Right lobe of liver (tissue), 6 donors: ENCODE measurements at regions not wholly inside any gene's neighbourhood (a gene's known extent, or its start where the extent isn't known, plus 50 kb on each side); places are given as distances from the start of the nearest gene placed in this dataset.

ENCODE experiments used
- ATAC-seq, 4 donors: fragments of 200-7000 bp; cut with Tn5 transposase; one replicate each; pipeline ENCODE4 v1.9.1; 2020; ENCODE audit warnings: mild to moderate bottlenecking in 4 of 4, moderate library complexity in 4 of 4
- DNase-seq, 3 donors: peaks; one replicate each; pipeline ENCODE4 v3.0.0-alpha.2; 2020
- H3K27ac ChIP-seq, 3 donors: fragments of 200-600 bp; one replicate each; pipeline ENCODE4 v1.8.0; 2022
- H3K27me3 ChIP-seq, 2 donors: fragments of 200-600 bp; one replicate each; pipeline ENCODE4 v1.8.0; 2022
- H3K36me3 ChIP-seq, 4 donors: fragments of 200-600 bp; sonication (generic) in 1 of 4; one replicate each; pipeline versions ENCODE4 v1.5.1 to v1.8.0; 2017 to 2022; ENCODE audit warnings: control low read depth in 1 of 4
- H3K4me1 ChIP-seq, 4 donors: fragments of 200-600 bp; sonication (generic) in 1 of 4; one replicate each; pipeline versions ENCODE4 v1.5.1 to v1.8.0; 2017 to 2022; ENCODE audit warnings: control low read depth in 1 of 4
- H3K4me3 ChIP-seq, 3 donors: fragments of 200-600 bp; one replicate each; pipeline ENCODE4 v1.8.0; 2022
- H3K9me3 ChIP-seq, 4 donors: fragments of 200-600 bp; sonication (generic) in 1 of 4; one replicate each; pipeline versions ENCODE4 v1.5.1 to v1.8.0; 2017 to 2022; ENCODE audit warnings: control low read depth in 1 of 4
- CTCF ChIP-seq, 4 donors: fragments of 200-600 bp in 3 of 4; fragments of 450-650 bp in 1 of 4; IDR thresholded peaks; one replicate each; pipeline versions ENCODE4 v1.5.1 to v1.8.0; 2016 to 2022; ENCODE audit warnings: antibody characterized with exemption in 4 of 4, mild to moderate bottlenecking in 2 of 4
- POLR2A ChIP-seq: fragments of 450-650 bp; IDR thresholded peaks from one replicate; pipeline ENCODE4 v1.6.1; 2017; ENCODE audit warnings: antibody characterized with exemption, mild to moderate bottlenecking
- WGBS: methylation state at CpG from one replicate; pipeline ENCODE4 v1.1.6; 2018; ENCODE audit warnings: low coverage, low lambda C conversion rate; ENCODE audit not compliant: insufficient coverage; ENCODE audit errors: missing lambda C conversion rate; 5-methylcytosine and 5-hydroxymethylcytosine counted together
- intact Hi-C, 2 donors: fragments of 100-400 bp; cut with DNase I; formaldehyde crosslinking; loops; one replicate each; pipeline versions ENCODE4 v1.11.2 to v1.14.1; 2022
- donor health status: DM: no; HTN: yes; CAD: no.
- donor health status: DM: no; HTN: no; CAD: no.
- donor health status: DM: no; HTN: no; CAD: no.
- donor health status: DM: no; HTN: yes; CAD: no.
- donor health status: DM: no; HTN: yes; CAD: no.

DNA sequence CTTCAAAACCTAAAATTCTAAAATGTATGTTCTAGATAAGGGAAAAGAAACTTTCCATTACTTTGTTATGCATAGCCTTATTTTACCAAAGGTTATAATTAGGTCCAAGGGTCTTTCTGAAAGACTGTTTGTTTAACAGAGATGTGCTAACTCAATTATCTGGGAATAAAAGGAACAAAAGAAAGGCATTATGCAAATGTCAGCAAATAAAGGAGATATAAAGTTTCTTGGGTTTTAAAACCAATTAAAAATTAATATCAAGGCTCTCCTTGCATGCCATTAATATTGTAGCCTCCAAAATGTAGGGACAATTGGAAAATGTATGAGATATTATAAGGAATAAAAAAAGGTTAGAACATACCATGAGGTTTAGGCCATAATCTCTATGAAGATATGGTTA, 87.8 kb upstream of the DOCK10 start:
- no peaks in the 10 kb centered on the region for H3K27me3 ChIP-seq

DNA sequence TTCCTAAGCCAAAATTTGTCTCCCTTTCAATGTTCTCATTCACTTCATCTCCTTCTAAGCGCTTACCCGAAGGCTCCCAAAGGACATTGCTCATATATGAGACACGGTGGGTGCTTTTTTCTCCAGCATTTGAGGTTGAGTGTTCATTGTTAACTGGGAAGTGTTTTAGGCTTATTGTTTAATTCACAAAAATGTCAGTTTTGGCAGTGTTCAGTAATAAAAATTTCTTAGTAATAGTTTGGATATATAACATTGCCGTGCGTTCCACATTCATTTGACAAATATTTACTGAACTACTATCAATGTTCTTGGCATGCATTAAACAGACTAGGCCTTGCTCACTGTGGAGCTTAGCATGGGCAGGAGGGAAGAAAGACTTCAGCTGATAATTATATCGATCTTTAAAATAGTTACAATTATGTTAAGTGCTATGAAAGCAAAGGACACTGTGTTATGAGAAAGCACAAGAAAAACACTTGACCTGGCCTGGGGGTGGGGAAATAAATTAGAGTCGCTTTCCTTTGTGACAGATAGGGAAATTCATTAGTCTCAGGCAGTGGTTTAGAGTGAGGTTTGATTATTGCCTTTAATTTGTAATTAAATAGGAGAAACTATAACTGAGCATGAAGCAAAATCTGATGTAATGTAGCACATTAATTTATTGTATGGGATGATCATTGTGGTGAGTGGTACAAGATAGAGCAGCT, 82.2 kb upstream of the DOCK10 start:
- Histone ChIP-seq H3K4me3 (no peak overlapping the region), H3K27ac (no peak overlapping the region), H3K9me3 (no peaks in the 10 kb centered on the region), H3K27me3 (no peaks in the 10 kb centered on the region), H3K36me3 (no peaks in the 10 kb centered on the region), H3K4me1 (no peaks in the 10 kb centered on the region)
- ATAC-seq = no peak
- intact Hi-C loops = no loop called here
- DNase-seq = no peak
- no peak for TF ChIP-seq POLR2A
- no peak for TF ChIP-seq CTCF (IDR thresholded peaks at IDR 0.05)
- 76% methylated on average over 7 of the region's 7 CpGs for WGBS

More for the DNA sequence above, 87.8 kb upstream of the DOCK10 start:
- Histone ChIP-seq H3K36me3 (no peaks in the 10 kb centered on the region), H3K27ac (no peak overlapping the region), H3K9me3 (no peaks in the 10 kb centered on the region), H3K4me3 (no peak overlapping the region), H3K4me1 (no peaks in the 10 kb centered on the region)
- ATAC-seq (no peak), DNase-seq (no peak)
- TF ChIP-seq CTCF (IDR thresholded peaks at IDR 0.05) (no peak), POLR2A (no peak)
- intact Hi-C loops = no loop called here

DNA sequence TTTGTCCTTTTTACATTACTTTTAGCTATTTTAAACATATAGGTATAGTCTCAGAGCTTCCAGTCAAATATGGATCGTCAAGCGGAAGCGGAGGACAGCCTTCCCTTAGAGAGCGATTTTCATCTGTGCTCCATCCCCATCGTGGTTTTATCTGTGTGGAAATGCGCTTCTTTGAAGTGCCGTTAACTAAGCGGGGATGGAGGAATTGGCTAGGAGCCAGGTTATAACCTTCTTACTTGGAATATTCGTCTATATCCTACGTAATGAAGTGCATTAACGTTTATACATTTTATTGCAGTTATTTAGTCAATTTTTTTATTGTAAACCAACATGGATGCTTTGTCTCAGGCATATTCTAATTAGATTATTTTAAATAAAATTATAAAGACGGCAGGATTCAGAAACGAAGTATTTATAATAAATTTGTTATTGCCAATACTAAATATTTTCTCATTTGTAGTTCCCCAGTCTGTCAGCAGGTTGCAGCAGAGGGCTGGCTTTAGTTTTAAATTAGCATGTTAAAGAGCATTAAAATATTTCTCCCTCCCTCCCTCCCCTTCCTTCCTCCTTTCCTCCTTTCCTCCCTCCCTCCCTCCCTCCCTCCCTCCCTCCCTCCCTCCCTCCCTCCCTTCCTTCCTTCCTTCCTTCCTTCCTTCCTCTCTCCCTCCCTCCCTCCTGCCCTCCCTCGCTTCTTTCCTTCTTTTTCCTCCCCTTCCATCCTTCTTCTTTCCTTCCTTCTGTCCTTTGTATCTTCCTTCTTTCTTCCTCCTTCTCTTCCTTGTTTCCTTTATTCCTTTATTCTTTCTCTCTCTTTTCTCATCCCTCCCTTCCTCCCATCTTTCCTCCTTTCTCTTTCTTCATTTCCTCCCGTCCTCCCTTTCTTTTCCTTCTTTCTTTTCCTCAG, 80.6 kb upstream of the DOCK10 start:
- Histone ChIP-seq H3K27ac (no peak overlapping the region), H3K4me3 (no peak overlapping the region), H3K27me3 (no peaks in the 10 kb centered on the region), H3K36me3 (no peaks in the 10 kb centered on the region), H3K4me1 (no peaks in the 10 kb centered on the region), H3K9me3 (no peaks in the 10 kb centered on the region)
- TF ChIP-seq POLR2A (no peak), CTCF (IDR thresholded peaks at IDR 0.05) (peak in 3 of 4 donors; percentile 42 to 46 (median 46))
- intact Hi-C loops = no loop called here
- WGBS = 54% methylated on average over 15 of the region's 15 CpGs
- DNase-seq = no peak
- peak in 1 of 4 donors; percentile 23 for ATAC-seq

DNA sequence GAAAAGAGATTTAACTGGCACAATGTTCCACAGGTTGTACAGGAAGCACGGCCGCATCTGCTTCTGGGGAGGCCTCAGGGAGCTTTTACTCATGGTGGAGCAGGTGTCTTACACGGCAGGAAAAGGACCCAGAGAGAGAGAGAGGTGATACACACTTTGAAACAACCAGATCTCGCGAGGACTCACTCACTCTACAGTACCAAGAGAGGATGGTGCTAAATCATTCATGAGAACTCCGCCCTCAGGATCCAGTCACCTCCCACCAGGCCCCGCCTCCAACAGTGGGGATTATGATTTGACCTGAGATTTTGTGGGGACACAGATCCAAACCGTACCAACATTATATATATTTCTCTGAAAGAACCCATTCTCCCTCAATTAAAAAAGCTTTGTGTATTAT, 79.7 kb upstream of the DOCK10 start:
- Histone ChIP-seq H3K36me3 (no peaks in the 10 kb centered on the region), H3K9me3 (no peaks in the 10 kb centered on the region), H3K27ac (no peak overlapping the region), H3K4me1 (no peaks in the 10 kb centered on the region), H3K27me3 (no peaks in the 10 kb centered on the region), H3K4me3 (no peak overlapping the region)
- 84% methylated on average over 5 of the region's 8 CpGs for WGBS
- no peak for DNase-seq
- TF ChIP-seq POLR2A (no peak), CTCF (IDR thresholded peaks at IDR 0.05) (no peak)
- no peak for ATAC-seq
- intact Hi-C loops = no loop called here
